ENCODE measurements at regions not wholly inside any gene's neighbourhood (a gene's known extent, or its start where the extent isn't known, plus 50 kb on each side); places are given as distances from the start of the nearest gene placed in this dataset.

- Histone ChIP-seq H3K36me3 (ENCODE audit: low read depth, missing control alignments) (no peaks in the 10 kb centered on the region), H3K4me3 (no peak overlapping the region), H3K27me3 (no peaks in the 10 kb centered on the region), H3K27ac (no peak overlapping the region), H3K9me3 (no peaks in the 10 kb centered on the region), H3K4me1 (no peaks in the 10 kb centered on the region)
- DNase-seq = no peak
- no peak for TF ChIP-seq POLR2A (IDR thresholded peaks at IDR 0.05)
- no peak for TF ChIP-seq CTCF (IDR thresholded peaks at IDR 0.05)
- intact Hi-C loops (cut with DNase I; ENCODE audit: low total_unique reads) = no loop called here
- 98 to 100% methylated on average over 2 to 4 of the region's 4 CpGs for WGBS, 2 donors
Observed at GRCh38 chr13:104920091-104920490, 1615.4 kb downstream of the EFNB2 start.

GRCh38 chr13:104900191-104900817, 1635.2 kb downstream of the EFNB2 start:
- no peak overlapping the region for H3K4me3 ChIP-seq
- TF ChIP-seq CTCF (IDR thresholded peaks at IDR 0.05) (no peak), POLR2A (IDR thresholded peaks at IDR 0.05) (no peak)
- no peaks in the 10 kb centered on the region for H3K9me3 ChIP-seq
- no peaks in the 10 kb centered on the region for H3K27me3 ChIP-seq
- H3K27ac ChIP-seq = no peak overlapping the region
- intact Hi-C loops (cut with DNase I; ENCODE audit: low total_unique reads) = no loop called here
- no peak for DNase-seq
- H3K36me3 ChIP-seq (ENCODE audit: low read depth, missing control alignments) = no peaks in the 10 kb centered on the region
- WGBS, 2 donors = 82 to 89% methylated on average over 1 of the region's 1 CpG
- H3K4me1 ChIP-seq = no peaks in the 10 kb centered on the region

DNA sequence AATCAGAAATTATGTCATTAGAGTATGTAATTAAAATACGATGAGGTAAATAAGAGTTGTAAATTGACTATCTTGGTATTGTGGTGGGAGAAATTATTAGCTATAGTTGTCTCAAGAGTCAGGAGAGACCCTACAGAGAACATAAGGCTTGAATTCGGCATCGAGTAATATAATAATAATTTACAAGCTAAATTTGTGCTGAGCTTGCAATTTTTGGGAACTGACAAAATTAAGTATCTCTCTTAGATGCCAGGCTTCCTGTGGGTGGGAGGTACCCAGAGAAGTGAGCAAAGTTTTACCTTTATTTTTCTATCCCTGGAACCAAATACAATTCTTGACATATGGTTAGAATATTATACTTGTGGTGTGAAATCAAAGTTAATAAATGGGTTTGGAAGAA, 1637.0 kb downstream of the EFNB2 start:
- 81 to 91% methylated on average over 3 of the region's 3 CpGs for WGBS, 2 donors
- Histone ChIP-seq H3K36me3 (ENCODE audit: low read depth, missing control alignments) (no peaks in the 10 kb centered on the region), H3K27ac (no peak overlapping the region), H3K4me1 (no peaks in the 10 kb centered on the region), H3K27me3 (no peaks in the 10 kb centered on the region), H3K4me3 (no peak overlapping the region), H3K9me3 (no peaks in the 10 kb centered on the region)
- TF ChIP-seq CTCF (IDR thresholded peaks at IDR 0.05) = no peak
- TF ChIP-seq POLR2A (IDR thresholded peaks at IDR 0.05) = no peak
- DNase-seq = no peak
- intact Hi-C loops (cut with DNase I; ENCODE audit: low total_unique reads) = no loop called here

GRCh38 chr13:104895521-104895920, 1639.9 kb downstream of the EFNB2 start:
- no peaks in the 10 kb centered on the region for H3K36me3 ChIP-seq (ENCODE audit: low read depth, missing control alignments)
- no peak for DNase-seq
- no peak overlapping the region for H3K27ac ChIP-seq
- no peaks in the 10 kb centered on the region for H3K27me3 ChIP-seq
- intact Hi-C loops (cut with DNase I; ENCODE audit: low total_unique reads) = no loop called here
- no peaks in the 10 kb centered on the region for H3K9me3 ChIP-seq
- 55 to 69% methylated on average over 1 of the region's 1 CpG for WGBS, 2 donors
- H3K4me3 ChIP-seq = no peak overlapping the region
- no peaks in the 10 kb centered on the region for H3K4me1 ChIP-seq
- TF ChIP-seq CTCF (IDR thresholded peaks at IDR 0.05) (no peak), POLR2A (IDR thresholded peaks at IDR 0.05) (no peak)

DNA sequence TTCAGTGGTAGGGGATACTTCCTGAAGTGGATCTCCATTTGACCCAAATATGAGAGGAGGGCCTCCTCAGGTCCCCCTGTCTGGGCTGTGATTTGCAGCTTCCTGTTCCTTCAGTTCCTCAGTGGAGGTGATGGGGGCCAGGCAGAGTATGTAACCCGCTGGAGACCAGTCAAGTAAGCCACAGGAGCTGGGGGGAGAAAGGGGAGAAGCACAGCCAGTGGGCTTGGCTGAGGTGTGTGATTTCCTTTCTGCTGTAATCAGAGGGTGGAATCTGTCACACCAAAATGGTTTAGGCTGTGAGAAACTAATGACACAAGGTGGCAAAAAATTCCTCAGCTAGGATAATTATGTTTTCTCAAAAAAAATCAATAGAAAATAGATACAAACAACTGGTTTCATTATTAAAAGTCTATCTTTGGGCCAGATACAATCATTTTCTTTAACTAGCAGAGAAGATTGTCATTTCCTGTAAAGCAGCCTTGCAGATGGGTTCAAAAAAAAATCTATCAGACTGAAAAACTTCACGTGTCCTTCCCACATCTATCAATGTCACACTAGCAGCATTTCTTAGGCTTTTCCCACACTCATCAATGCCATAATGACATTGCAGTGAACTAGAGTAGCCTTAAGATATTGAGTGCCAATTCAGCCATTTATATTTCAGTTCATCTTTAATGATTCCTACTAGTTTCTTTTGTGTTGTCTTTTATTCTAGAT, 1660.3 kb downstream of the EFNB2 start:
- no peak overlapping the region for H3K27ac ChIP-seq
- no peaks in the 10 kb centered on the region for H3K9me3 ChIP-seq
- H3K27me3 ChIP-seq = no peaks in the 10 kb centered on the region
- H3K4me1 ChIP-seq = no peaks in the 10 kb centered on the region
- H3K4me3 ChIP-seq = no peak overlapping the region
- TF ChIP-seq POLR2A (IDR thresholded peaks at IDR 0.05) (no peak), CTCF (IDR thresholded peaks at IDR 0.05) (no peak)
- no peaks in the 10 kb centered on the region for H3K36me3 ChIP-seq (ENCODE audit: low read depth, missing control alignments)
- intact Hi-C loops (cut with DNase I; ENCODE audit: low total_unique reads) = no loop called here
- no peak for DNase-seq
- 69 to 72% methylated on average over 2 of the region's 2 CpGs for WGBS, 2 donors
